H1 (cell line): ENCODE measurements at regions not wholly inside any gene's neighbourhood (a gene's known extent, or its start where the extent isn't known, plus 50 kb on each side); places are given as distances from the start of the nearest gene placed in this dataset.

Experiments
- CTCF ChIA-PET: fragments of 300-600 bp; sonication (Branson Sonifier 250); formaldehyde crosslinking; loops from one replicate; lab custom pipeline; 2021; ENCODE audit not compliant: partially characterized antibody; lab: Charles Lee
- POLR2A ChIA-PET: fragments of 300-600 bp; sonication (Branson Sonifier 250); formaldehyde crosslinking; loops from one replicate; lab custom pipeline; 2021; ENCODE audit warnings: inconsistent platforms; ENCODE audit not compliant: partially characterized antibody; lab: Charles Lee
- DNase-seq, 2 experiments: peaks; one replicate each; pipeline versions ENCODE4 v3.0.0 to v3.0.0-alpha.2; 2010 to 2022; ENCODE audit warnings: low spot score in 2 of 2, low read depth in 1 of 2, mixed read lengths in 1 of 2
- FAIRE-seq: peaks from 2 replicates; lab custom pipeline; 2011; peaks lifted over from hg19 to GRCh38; lab: Jason Lieb, UNC
- H2AFZ ChIP-seq: 2 replicates; pipeline ENCODE4 v1.8.1; 2012; ENCODE audit warnings: low read length, inconsistent platforms
- H2AK5ac ChIP-seq: 2 replicates; pipeline ENCODE4 v1.6.1; 2013; ENCODE audit warnings: low read depth, low read length
- H2BK120ac ChIP-seq: replicated peaks from 2 replicates; pipeline ENCODE3; 2013; ENCODE audit warnings: low read depth, low read length, inconsistent platforms
- H2BK12ac ChIP-seq: 2 replicates; pipeline ENCODE4 v1.6.1; 2013; ENCODE audit warnings: low read depth, low read length
- H2BK15ac ChIP-seq: 2 replicates; pipeline ENCODE4 v1.6.1; 2013; ENCODE audit warnings: low read length
- H2BK20ac ChIP-seq: 2 replicates; pipeline ENCODE4 v1.6.1; 2013; ENCODE audit warnings: low read length
- H2BK5ac ChIP-seq: 2 replicates; pipeline ENCODE4 v1.6.1; 2013; ENCODE audit warnings: low read depth, low read length
- H3K14ac ChIP-seq: 2 replicates; pipeline ENCODE4 v1.6.1; 2013; ENCODE audit warnings: inconsistent platforms; ENCODE audit not compliant: insufficient read length
- H3K18ac ChIP-seq: 2 replicates; pipeline ENCODE4 v1.6.1; 2013; ENCODE audit warnings: low read length; ENCODE audit errors: extremely low read depth
- H3K23ac ChIP-seq: 2 replicates; pipeline ENCODE4 v1.6.1; 2013; ENCODE audit warnings: inconsistent platforms; ENCODE audit not compliant: insufficient read length
- H3K23me2 ChIP-seq: 2 replicates; pipeline ENCODE4 v1.6.1; 2013; ENCODE audit warnings: low read depth, low read length
- H3K27ac ChIP-seq: 2 replicates; pipeline ENCODE4 v1.6.1; 2011; ENCODE audit warnings: low read depth, low read length, inconsistent platforms
- H3K27me3 ChIP-seq, 4 experiments: replicated peaks in 1 of 4; 1 replicate in 1 of 4; 2 replicates in 3 of 4; pipeline versions ENCODE4 v1.6.1 to v1.8.1; 2011 to 2013; ENCODE audit warnings: low read length in 3 of 4, mild to moderate bottlenecking in 3 of 4, inconsistent platforms in 2 of 4, mixed read lengths in 2 of 4, moderate library complexity in 1 of 4; ENCODE audit not compliant: control insufficient read depth in 3 of 4, insufficient read depth in 3 of 4; ENCODE audit errors: extremely low read depth in 1 of 4
- H3K36me3 ChIP-seq, 4 experiments: 2 replicates each; pipeline versions ENCODE4 v1.6.1 to v1.8.1; 2011 to 2013; ENCODE audit warnings: mild to moderate bottlenecking in 4 of 4, low read length in 3 of 4, moderate library complexity in 2 of 4, control low read depth in 1 of 4, inconsistent platforms in 1 of 4; ENCODE audit not compliant: insufficient read depth in 4 of 4, control insufficient read depth in 2 of 4
- H3K4ac ChIP-seq: replicated peaks from 2 replicates; pipeline ENCODE3; 2013; ENCODE audit warnings: low read length, low read depth, mixed read lengths, inconsistent platforms; ENCODE audit not compliant: insufficient read length
- H3K4me1 ChIP-seq, 4 experiments: replicated peaks in 1 of 4; 1 replicate in 1 of 4; 2 replicates in 3 of 4; pipeline versions ENCODE4 v1.6.1 to v1.8.1; 2011 to 2013; ENCODE audit warnings: low read length in 3 of 4, inconsistent platforms in 2 of 4, mixed read lengths in 1 of 4; ENCODE audit not compliant: insufficient read depth in 4 of 4, control insufficient read depth in 3 of 4
- H3K4me2 ChIP-seq, 2 experiments: 2 replicates each; pipeline versions ENCODE4 v1.6.1 to v1.8.1; 2011 to 2013; ENCODE audit warnings: low read depth in 2 of 2, low read length in 2 of 2, control low read depth in 1 of 2, inconsistent platforms in 1 of 2, mild to moderate bottlenecking in 1 of 2; ENCODE audit not compliant: insufficient read depth in 1 of 2
- H3K4me3 ChIP-seq, 4 experiments: fragments of 200-600, 300-600 bp in 1 of 4; sonication (generic), shearing (Covaris generic), sonication (Bioruptor Twin) in 1 of 4; 2 replicates each; pipeline versions ENCODE4 v1.5.1 to v1.8.1; 2011 to 2016; ENCODE audit warnings: low read length in 4 of 4, low read depth in 3 of 4, control low read depth in 2 of 4, inconsistent platforms in 2 of 4, mild to moderate bottlenecking in 2 of 4, mixed read lengths in 1 of 4, moderate library complexity in 1 of 4; ENCODE audit not compliant: insufficient read depth in 2 of 4; ENCODE audit errors: extremely low read depth in 1 of 4
- H3K56ac ChIP-seq: replicated peaks from 2 replicates; pipeline ENCODE3; 2013; ENCODE audit warnings: low read depth, mild to moderate bottlenecking, mixed read lengths, low read length, inconsistent platforms; ENCODE audit not compliant: insufficient read length
- H3K79me1 ChIP-seq: 2 replicates; pipeline ENCODE4 v1.6.1; 2013; ENCODE audit warnings: low read depth, low read length, control low read depth
- H3K79me2 ChIP-seq, 2 experiments: 2 replicates each; pipeline versions ENCODE4 v1.6.1 to v1.8.1; 2012 to 2013; ENCODE audit warnings: low read length in 2 of 2, mild to moderate bottlenecking in 2 of 2, inconsistent platforms in 1 of 2; ENCODE audit not compliant: insufficient read depth in 2 of 2, control insufficient read depth in 1 of 2
- H3K9ac ChIP-seq, 4 experiments: replicated peaks in 1 of 4; 1 replicate in 1 of 4; 2 replicates in 3 of 4; pipeline versions ENCODE4 v1.6.1 to v1.8.1; 2011 to 2013; ENCODE audit warnings: low read depth in 3 of 4, low read length in 3 of 4, control low read depth in 2 of 4, mild to moderate bottlenecking in 2 of 4, moderate library complexity in 2 of 4, inconsistent platforms in 1 of 4; ENCODE audit errors: extremely low read depth in 1 of 4
- H3K9me3 ChIP-seq, 2 experiments: 2 replicates each; pipeline versions ENCODE4 v1.6.1 to v1.8.1; 2012 to 2013; ENCODE audit warnings: mild to moderate bottlenecking in 2 of 2, moderate library complexity in 2 of 2, control low read depth in 1 of 2, inconsistent platforms in 1 of 2, low read depth in 1 of 2, low read length in 1 of 2, mixed read lengths in 1 of 2; ENCODE audit not compliant: insufficient read depth in 2 of 2
- H4K20me1 ChIP-seq, 2 experiments: replicated peaks in 1 of 2; 2 replicates each; pipeline versions ENCODE3 to v1.8.1; 2011 to 2013; ENCODE audit warnings: inconsistent platforms in 2 of 2, low read length in 2 of 2, mild to moderate bottlenecking in 1 of 2; ENCODE audit not compliant: insufficient read depth in 2 of 2, control insufficient read depth in 1 of 2
- H4K5ac ChIP-seq: 2 replicates; pipeline ENCODE4 v1.6.1; 2013; ENCODE audit warnings: low read length, low read depth, mixed read lengths, inconsistent platforms; ENCODE audit not compliant: insufficient read length
- H4K8ac ChIP-seq: 2 replicates; pipeline ENCODE4 v1.8.0; 2013; ENCODE audit warnings: mild to moderate bottlenecking, moderate library complexity, low read length, inconsistent platforms; ENCODE audit not compliant: insufficient read depth; ENCODE audit errors: extremely low read depth
- H4K91ac ChIP-seq: replicated peaks from 2 replicates; pipeline ENCODE3; 2013; ENCODE audit warnings: low read length, mixed read lengths, inconsistent platforms; ENCODE audit not compliant: insufficient read length
- ASH2L ChIP-seq: fragments of 200-600, 300-600 bp; sonication (generic); IDR thresholded peaks from one replicate; pipeline ENCODE4 v1.7.1; 2017; ENCODE audit warnings: low read length
- BACH1 ChIP-seq: IDR thresholded peaks from 2 replicates; pipeline ENCODE4 v1.6.1; 2012; ENCODE audit warnings: low read length, improper control_type of control experiment
- CBX5 ChIP-seq: fragments of 300-800, 300-1000 bp; sonication (generic); IDR thresholded peaks from 2 replicates; pipeline ENCODE4 v1.7.1; 2016; ENCODE audit warnings: antibody characterized with exemption, low read length, low read depth
- CEBPB ChIP-seq: IDR thresholded peaks from 2 replicates; pipeline ENCODE4 v1.6.1; 2012; ENCODE audit warnings: low read depth, low read length
- CHD2 ChIP-seq: IDR thresholded peaks from 2 replicates; pipeline ENCODE4 v1.6.1; 2012; ENCODE audit warnings: low read length, improper control_type of control experiment
- CTCF ChIP-seq, 3 experiments: IDR thresholded peaks; 1 replicate in 2 of 3; 2 replicates in 1 of 3; pipeline versions ENCODE4 v1.5.1 to v1.6.1; 2011; ENCODE audit warnings: low read length in 3 of 3, mild to moderate bottlenecking in 3 of 3, inconsistent platforms in 2 of 3, low read depth in 1 of 3, moderate library complexity in 1 of 3; ENCODE audit not compliant: insufficient read depth in 1 of 3; ENCODE audit errors: control extremely low read depth in 1 of 3
- EZH2 ChIP-seq: fragments of 200-600 bp; sonication (generic); IDR thresholded peaks from 2 replicates; pipeline ENCODE4 v1.7.1; 2012; ENCODE audit warnings: low read depth, mild to moderate bottlenecking, moderate library complexity, low read length, inconsistent platforms; ENCODE audit not compliant: severe bottlenecking
- FOSL1 ChIP-seq: IDR thresholded peaks from 2 replicates; pipeline ENCODE4 v1.6.1; 2011; ENCODE audit warnings: mild to moderate bottlenecking, low read depth, low read length, moderate library complexity; ENCODE audit not compliant: insufficient read depth
- JUND ChIP-seq: IDR thresholded peaks from 2 replicates; pipeline ENCODE4 v1.6.1; 2011; ENCODE audit warnings: mild to moderate bottlenecking, improper control_type of control experiment, low read length
- KDM4A ChIP-seq: IDR thresholded peaks from one replicate; pipeline ENCODE4 v1.7.1; 2012; ENCODE audit warnings: low read depth, mild to moderate bottlenecking, moderate library complexity, low read length, inconsistent platforms; ENCODE audit not compliant: severe bottlenecking
- RFX5 ChIP-seq: IDR thresholded peaks from 2 replicates; pipeline ENCODE4 v1.6.1; 2011; ENCODE audit warnings: low read depth, low read length, improper control_type of control experiment, borderline replicate concordance
- RXRA ChIP-seq: IDR thresholded peaks from 2 replicates; pipeline ENCODE4 v1.6.1; 2011; ENCODE audit warnings: low read depth, mild to moderate bottlenecking, low read length, moderate library complexity; ENCODE audit not compliant: insufficient read depth
- WGBS, 2 experiments: shearing (Covaris generic) in 1 of 2; methylation state at CpG; one replicate each; pipeline versions ENCODE4 v1.1.6 to v1.1.7; 2013 to 2015; ENCODE audit warnings: low lambda C conversion rate in 2 of 2, mixed read lengths in 2 of 2, inconsistent platforms in 1 of 2, low coverage in 1 of 2, missing lambda C conversion rate in 1 of 2; ENCODE audit not compliant: insufficient replicate concordance in 2 of 2, insufficient coverage in 1 of 2, insufficient read length in 1 of 2; ENCODE audit errors: extremely low coverage in 1 of 2, missing lambda C conversion rate in 1 of 2; 5-methylcytosine and 5-hydroxymethylcytosine counted together

GRCh38 chr1:4269952-4270570, 370.0 kb upstream of the C1orf174 start:
- Histone ChIP-seq H2AK5ac (no peak overlapping the region), H2BK15ac (no peak overlapping the region)
- WGBS, 2 experiments = 91% methylated on average over 10 of the region's 10 CpGs; no CpG with 5 or more reads in 1 of the 2 experiments
- TF ChIP-seq RFX5 (no peak), ASH2L (no peak), CTCF (IDR thresholded peaks at IDR 0.05; ENCODE audit: control extremely low read depth in 1 of 3, insufficient read depth in 1 of 3, low read depth in 1 of 3, low read length in 3 of 3) (no peak), JUND (no peak), CBX5 (no peak), CEBPB (no peak), CHD2 (no peak), RXRA (no peak), KDM4A (no peak), BACH1 (no peak), FOSL1 (no peak), EZH2 (no peak)

More at GRCh38 chr1:4269952-4270570, 370.0 kb upstream of the C1orf174 start:
- no peak for DNase-seq
- Histone ChIP-seq H3K23ac (no peak overlapping the region), H2BK120ac (no peak overlapping the region), H3K79me2 (no peaks in the 10 kb centered on the region), H2BK5ac (no peak overlapping the region; the same call in 1 of the 2 replicates), H3K4me2 (no peak overlapping the region), H3K56ac (no peak overlapping the region), H4K8ac (no peak overlapping the region), H3K4me3 (no peak overlapping the region), H4K20me1 (no peaks in the 10 kb centered on the region), H4K5ac (no peak overlapping the region), H3K27me3 (no peaks in the 10 kb centered on the region), H2BK12ac (no peak overlapping the region), H3K79me1 (no peaks in the 10 kb centered on the region), H3K36me3 (no peaks in the 10 kb centered on the region), H3K4ac (no peak overlapping the region), H3K4me1 (no peaks in the 10 kb centered on the region), H3K18ac (no peak overlapping the region), H3K27ac (no peak overlapping the region), H3K9ac (no peak overlapping the region), H4K91ac (no peak overlapping the region), H3K14ac (no peak overlapping the region), H2AFZ (no peak overlapping the region), H3K23me2 (no peaks in the 10 kb centered on the region), H2BK20ac (no peak overlapping the region), H3K9me3 (peaks cover 7 to 47% of the 10 kb centered on the region in 2 experiments; a peak in 3 of 4 replicates)
- no peak for FAIRE-seq
- POLR2A ChIA-PET = no interaction called here
- CTCF ChIA-PET = no interaction called here
